Stimulated activated CD8-positive, alpha-beta memory T cell treated with anti-CD3 and anti-CD28 coated beads, Interleukin-7, amount 100 ng/mL, for 48 hours (primary cell): ENCODE measurements at regions not wholly inside any gene's neighbourhood (a gene's known extent, or its start where the extent isn't known, plus 50 kb on each side); places are given as distances from the start of the nearest gene placed in this dataset.
"Not testable (repeated sequence)": the region's sequence is repeated elsewhere in the genome, so short reads cannot be mapped to it uniquely, and the experiment has no call there.

Experiments
- DNase-seq, 2 donors: peaks; one replicate each; pipeline ENCODE4 v3.0.0-alpha.2; 2020; ENCODE audit warnings: low read depth in 1 of 2; ENCODE audit errors: extremely low read depth in 1 of 2

GRCh38 chr11:93032580-93032979 lies 63.1 kb downstream of the MTNR1B start:
- no peak for DNase-seq

GRCh38 chr11:93033093-93033492 lies 63.6 kb downstream of the MTNR1B start:
- DNase-seq: no peak

GRCh38 chr11:93034031-93034722 lies 64.7 kb downstream of the MTNR1B start:
- DNase-seq: no peak

GRCh38 chr11:93034723-93035039 lies 65.2 kb downstream of the MTNR1B start:
- DNase-seq: no peak

- no peak for DNase-seq
Measured at GRCh38 chr11:93038521-93038920, 69.1 kb downstream of the MTNR1B start.

- no peak for DNase-seq
Measured at GRCh38 chr11:93039531-93040240, 70.2 kb downstream of the MTNR1B start.

- DNase-seq: no peak
Measured at GRCh38 chr11:93041682-93042081, 72.2 kb downstream of the MTNR1B start.

- not testable (repeated sequence) for DNase-seq
Measured at GRCh38 chr11:93043186-93043585, 73.7 kb downstream of the MTNR1B start.

- no peak for DNase-seq
Measured at GRCh38 chr11:93049740-93050139, 80.3 kb downstream of the MTNR1B start.

- no peak for DNase-seq
Measured at GRCh38 chr11:93051186-93051585, 81.7 kb downstream of the MTNR1B start.

GRCh38 chr11:93053864-93054263 lies 84.4 kb downstream of the MTNR1B start:
- no peak for DNase-seq

GRCh38 chr11:93054279-93054678 lies 84.8 kb downstream of the MTNR1B start:
- no peak for DNase-seq

GRCh38 chr11:93054881-93055280 lies 85.4 kb downstream of the MTNR1B start:
- DNase-seq: peak in 1 of 2 donors; percentile 25

GRCh38 chr11:93059117-93059957 lies 89.9 kb downstream of the MTNR1B start:
- no peak for DNase-seq

GRCh38 chr11:93063086-93063485 lies 93.6 kb downstream of the MTNR1B start:
- no peak for DNase-seq

GRCh38 chr11:93065074-93065674 lies 95.7 kb downstream of the MTNR1B start:
- DNase-seq: not testable (repeated sequence)

- no peak for DNase-seq
Measured at GRCh38 chr11:93067881-93068390, 98.5 kb downstream of the MTNR1B start.

- no peak for DNase-seq
Measured at GRCh38 chr11:93072229-93072914, 102.9 kb downstream of the MTNR1B start.

GRCh38 chr11:93073026-93073425 lies 103.6 kb downstream of the MTNR1B start:
- no peak for DNase-seq

GRCh38 chr11:93073508-93074280 lies 104.2 kb downstream of the MTNR1B start:
- DNase-seq: no peak
